ENCODE measurements at regions not wholly inside any gene's neighbourhood (a gene's known extent, or its start where the extent isn't known, plus 50 kb on each side); places are given as distances from the start of the nearest gene placed in this dataset.

- Histone ChIP-seq H3K36me3 (no peaks in the 10 kb centered on the region), H3K27me3 (no peaks in the 10 kb centered on the region), H3K9ac (ENCODE audit: low read depth in 2 of 2, low read length in 2 of 2) (no peak overlapping the region), H3K4me3 (no peak overlapping the region), H3K27ac (no peak overlapping the region), H3K9me3 (no peaks in the 10 kb centered on the region), H3K4me1 (no peaks in the 10 kb centered on the region)
- DNase-seq, result no peak
- intact Hi-C loops (cut with DNase I), result no loop called here
- TF ChIP-seq, protein P1, sequence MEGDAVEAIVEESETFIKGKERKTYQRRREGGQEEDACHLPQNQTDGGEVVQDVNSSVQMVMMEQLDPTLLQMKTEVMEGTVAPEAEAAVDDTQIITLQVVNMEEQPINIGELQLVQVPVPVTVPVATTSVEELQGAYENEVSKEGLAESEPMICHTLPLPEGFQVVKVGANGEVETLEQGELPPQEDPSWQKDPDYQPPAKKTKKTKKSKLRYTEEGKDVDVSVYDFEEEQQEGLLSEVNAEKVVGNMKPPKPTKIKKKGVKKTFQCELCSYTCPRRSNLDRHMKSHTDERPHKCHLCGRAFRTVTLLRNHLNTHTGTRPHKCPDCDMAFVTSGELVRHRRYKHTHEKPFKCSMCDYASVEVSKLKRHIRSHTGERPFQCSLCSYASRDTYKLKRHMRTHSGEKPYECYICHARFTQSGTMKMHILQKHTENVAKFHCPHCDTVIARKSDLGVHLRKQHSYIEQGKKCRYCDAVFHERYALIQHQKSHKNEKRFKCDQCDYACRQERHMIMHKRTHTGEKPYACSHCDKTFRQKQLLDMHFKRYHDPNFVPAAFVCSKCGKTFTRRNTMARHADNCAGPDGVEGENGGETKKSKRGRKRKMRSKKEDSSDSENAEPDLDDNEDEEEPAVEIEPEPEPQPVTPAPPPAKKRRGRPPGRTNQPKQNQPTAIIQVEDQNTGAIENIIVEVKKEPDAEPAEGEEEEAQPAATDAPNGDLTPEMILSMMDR (IDR thresholded peaks at IDR 0.05), result no peak
Measured at GRCh38 chr12:69083689-69084088, 150.7 kb upstream of the CPM start.

DNA sequence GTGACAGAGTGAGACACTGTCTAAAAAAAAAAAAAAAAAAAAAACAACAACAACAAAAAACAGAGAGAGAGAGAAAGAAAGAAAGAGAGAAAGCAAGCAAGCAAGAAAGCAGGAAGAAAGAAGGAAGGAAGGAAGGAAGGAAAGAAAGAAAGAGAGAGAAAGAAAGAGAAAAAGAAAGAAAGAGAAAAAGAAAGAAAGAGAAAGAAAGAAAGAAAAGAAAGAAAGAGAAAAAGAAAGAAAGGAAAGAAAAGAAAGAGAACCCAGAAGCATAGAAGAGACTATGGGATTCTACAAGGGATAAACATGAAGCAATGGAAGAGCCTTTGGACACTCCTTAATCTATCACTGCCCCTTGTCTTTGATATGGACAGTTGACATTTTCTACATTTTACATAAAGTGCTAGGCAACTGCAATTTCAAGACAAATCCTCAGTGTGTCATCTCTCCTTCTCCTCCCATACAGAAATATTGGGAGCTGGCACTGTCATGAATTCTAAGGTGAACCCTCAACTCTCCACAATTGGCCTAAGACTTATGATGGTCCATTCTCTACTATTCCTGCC lies 151.9 kb upstream of the CPM start:
- DNase-seq, result no peak
- intact Hi-C loops (cut with DNase I), result no loop called here
- TF ChIP-seq, protein P1 (IDR thresholded peaks at IDR 0.05), result no peak
- H3K9me3 ChIP-seq, result no peaks in the 10 kb centered on the region
- no peak overlapping the region for H3K4me3 ChIP-seq
- no peak overlapping the region for H3K9ac ChIP-seq (ENCODE audit: low read depth in 2 of 2, low read length in 2 of 2)
- no peaks in the 10 kb centered on the region for H3K4me1 ChIP-seq
- no peaks in the 10 kb centered on the region for H3K36me3 ChIP-seq
- no peaks in the 10 kb centered on the region for H3K27me3 ChIP-seq
- H3K27ac ChIP-seq, result no peak overlapping the region

- H3K9ac ChIP-seq (ENCODE audit: low read depth in 2 of 2, low read length in 2 of 2), result no peak overlapping the region
- no peak overlapping the region for H3K4me3 ChIP-seq
- H3K27me3 ChIP-seq, result no peaks in the 10 kb centered on the region
- DNase-seq, result no peak
- no peaks in the 10 kb centered on the region for H3K9me3 ChIP-seq
- H3K27ac ChIP-seq, result no peak overlapping the region
- no peaks in the 10 kb centered on the region for H3K36me3 ChIP-seq
- TF ChIP-seq, protein P1 (IDR thresholded peaks at IDR 0.05), result no peak
- intact Hi-C loops (cut with DNase I), result no loop called here
- no peaks in the 10 kb centered on the region for H3K4me1 ChIP-seq
Measured at GRCh38 chr12:69085852-69086251, 152.9 kb upstream of the CPM start.

DNA sequence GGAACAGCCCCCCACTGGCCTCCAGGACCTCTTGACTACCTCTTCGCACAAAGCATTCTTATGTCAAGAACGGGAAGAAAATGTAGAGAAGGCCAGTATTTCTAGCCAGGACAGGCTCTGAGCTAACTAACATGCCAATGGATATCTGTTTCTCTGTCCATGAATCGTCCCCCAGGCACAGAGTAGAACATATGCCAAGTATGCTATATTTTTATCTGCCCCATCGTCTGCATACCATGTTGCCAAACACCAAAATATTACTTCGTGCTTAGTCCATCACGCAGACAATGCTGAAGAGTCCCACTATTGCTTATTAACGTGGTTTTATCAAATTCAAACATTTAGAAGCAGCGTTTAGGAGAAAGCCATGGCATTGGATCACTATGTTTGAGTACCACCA lies 151.4 kb upstream of the CPSF6 start:
- TF ChIP-seq, protein P1 (IDR thresholded peaks at IDR 0.05), result no peak
- Histone ChIP-seq H3K9me3 (no peaks in the 10 kb centered on the region), H3K4me1 (no peaks in the 10 kb centered on the region), H3K27ac (no peak overlapping the region), H3K27me3 (no peaks in the 10 kb centered on the region), H3K9ac (ENCODE audit: low read depth in 2 of 2, low read length in 2 of 2) (no peak overlapping the region), H3K36me3 (no peaks in the 10 kb centered on the region), H3K4me3 (no peak overlapping the region)
- intact Hi-C loops (cut with DNase I), result no loop called here
- DNase-seq, result no peak

DNA sequence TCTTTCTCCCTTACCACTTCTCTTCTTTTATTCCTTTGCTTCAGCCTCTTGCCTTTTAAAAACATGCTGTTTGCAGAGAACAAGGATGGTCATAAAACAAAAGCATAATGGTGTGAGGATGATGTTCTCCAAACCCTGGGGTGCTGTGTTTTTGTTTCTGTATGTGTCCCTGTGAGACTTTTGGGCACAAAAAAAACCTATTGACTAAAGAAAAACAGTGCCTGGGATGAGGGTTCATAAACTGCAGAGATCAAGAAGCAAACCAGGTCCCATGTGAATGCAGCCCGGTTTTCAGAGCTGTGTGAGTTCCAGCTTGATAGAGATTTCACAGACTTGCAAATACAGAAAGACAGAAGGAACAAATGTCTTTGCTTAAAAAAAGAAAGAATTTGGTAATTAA lies 148.6 kb upstream of the CPSF6 start:
- H3K9me3 ChIP-seq, result no peaks in the 10 kb centered on the region
- H3K27ac ChIP-seq, result no peak overlapping the region
- TF ChIP-seq, protein P1 (IDR thresholded peaks at IDR 0.05), result no peak
- no peaks in the 10 kb centered on the region for H3K4me1 ChIP-seq
- intact Hi-C loops (cut with DNase I), result no loop called here
- no peak overlapping the region for H3K9ac ChIP-seq (ENCODE audit: low read depth in 2 of 2, low read length in 2 of 2)
- no peaks in the 10 kb centered on the region for H3K27me3 ChIP-seq
- no peaks in the 10 kb centered on the region for H3K36me3 ChIP-seq
- DNase-seq, result no peak
- H3K4me3 ChIP-seq, result no peak overlapping the region
